Stimulated activated memory B cell treated with anti-CD40 and anti-IgM and Interleukin-4, amounts not matched to agents 10 μg/mL and 1 μg/mL and 100 μg/mL, for 72 hours (primary cell): ENCODE measurements at regions not wholly inside any gene's neighbourhood (a gene's known extent, or its start where the extent isn't known, plus 50 kb on each side); places are given as distances from the start of the nearest gene placed in this dataset.

Experiments
- ATAC-seq: fragments of 150-1000 bp; cut with Tn5 transposase; 2 replicates; pipeline ENCODE4 v1.10.0; 2021
- H3K27ac Mint-ChIP-seq: one replicate; pipeline ENCODE4 v1.8.0; 2022; ENCODE audit warnings: mild to moderate bottlenecking, mixed read lengths
- H3K27me3 Mint-ChIP-seq: one replicate; pipeline ENCODE4 v1.8.0; 2022; ENCODE audit warnings: mixed read lengths
- H3K36me3 Mint-ChIP-seq: one replicate; pipeline ENCODE4 v1.8.0; 2022; ENCODE audit warnings: mixed read lengths
- H3K4me1 Mint-ChIP-seq: one replicate; pipeline ENCODE4 v1.8.0; 2022; ENCODE audit warnings: mixed read lengths
- H3K4me3 Mint-ChIP-seq: one replicate; pipeline ENCODE4 v1.8.0; 2022; ENCODE audit warnings: mild to moderate bottlenecking, moderate library complexity, mixed read lengths
- H3K9me3 Mint-ChIP-seq: one replicate; pipeline ENCODE4 v1.8.0; 2022; ENCODE audit warnings: mixed read lengths

GRCh38 chr6:168167431-168168315 lies 88.7 kb upstream of the FRMD1 start:
- no peak for ATAC-seq
- Mint-ChIP-seq H3K27ac (peak overlapping the region; percentile 59), H3K4me1 (peaks cover 13% of the 10 kb centered on the region), H3K9me3 (peaks cover 19% of the 10 kb centered on the region), H3K4me3 (peak overlapping the region; percentile 47), H3K36me3 (peaks cover 4% of the 10 kb centered on the region), H3K27me3 (no peaks in the 10 kb centered on the region)

- no peaks in the 10 kb centered on the region for H3K27me3 Mint-ChIP-seq
- peaks cover 4% of the 10 kb centered on the region for H3K36me3 Mint-ChIP-seq
- peaks cover 13% of the 10 kb centered on the region for H3K4me1 Mint-ChIP-seq
- no peak for ATAC-seq
- no peak overlapping the region for H3K4me3 Mint-ChIP-seq
- no peak overlapping the region for H3K27ac Mint-ChIP-seq
- H3K9me3 Mint-ChIP-seq, result peaks cover 19% of the 10 kb centered on the region
Measured at GRCh38 chr6:168166627-168167026, 87.6 kb upstream of the FRMD1 start.

GRCh38 chr6:168165891-168166290 lies 86.9 kb upstream of the FRMD1 start:
- peaks cover 4% of the 10 kb centered on the region for H3K36me3 Mint-ChIP-seq
- peaks cover 18% of the 10 kb centered on the region for H3K9me3 Mint-ChIP-seq
- ATAC-seq, result no peak

GRCh38 chr6:168165373-168165772 lies 86.4 kb upstream of the FRMD1 start:
- Mint-ChIP-seq H3K36me3 (peaks cover 4% of the 10 kb centered on the region), H3K27me3 (no peaks in the 10 kb centered on the region), H3K4me1 (peaks cover 13% of the 10 kb centered on the region), H3K4me3 (no peak overlapping the region), H3K27ac (no peak overlapping the region), H3K9me3 (peaks cover 16% of the 10 kb centered on the region)
- no peak for ATAC-seq

More at GRCh38 chr6:168165891-168166290, 86.9 kb upstream of the FRMD1 start:
- no peak overlapping the region for H3K4me3 Mint-ChIP-seq
- no peaks in the 10 kb centered on the region for H3K27me3 Mint-ChIP-seq
- H3K4me1 Mint-ChIP-seq, result peaks cover 13% of the 10 kb centered on the region
- H3K27ac Mint-ChIP-seq, result no peak overlapping the region

GRCh38 chr6:168164462-168165061 lies 85.5 kb upstream of the FRMD1 start:
- no peak overlapping the region for H3K27ac Mint-ChIP-seq
- no peak overlapping the region for H3K4me3 Mint-ChIP-seq
- H3K36me3 Mint-ChIP-seq, result peaks cover 4% of the 10 kb centered on the region
- peaks cover 13% of the 10 kb centered on the region for H3K4me1 Mint-ChIP-seq
- H3K9me3 Mint-ChIP-seq, result peaks cover 12% of the 10 kb centered on the region
- ATAC-seq, result no peak
- H3K27me3 Mint-ChIP-seq, result peaks cover 2% of the 10 kb centered on the region

- H3K4me3 Mint-ChIP-seq, result no peak overlapping the region
- H3K36me3 Mint-ChIP-seq, result peaks cover 4% of the 10 kb centered on the region
- no peak overlapping the region for H3K27ac Mint-ChIP-seq
- peaks cover 12% of the 10 kb centered on the region for H3K4me1 Mint-ChIP-seq
- peaks cover 9% of the 10 kb centered on the region for H3K27me3 Mint-ChIP-seq
- peaks cover 6% of the 10 kb centered on the region for H3K9me3 Mint-ChIP-seq
- no peak for ATAC-seq
Measured at GRCh38 chr6:168163096-168163731, 84.2 kb upstream of the FRMD1 start.

GRCh38 chr6:168162366-168162765 lies 83.4 kb upstream of the FRMD1 start:
- Mint-ChIP-seq H3K36me3 (no peaks in the 10 kb centered on the region), H3K9me3 (no peaks in the 10 kb centered on the region), H3K4me3 (no peak overlapping the region), H3K27me3 (peaks cover 9% of the 10 kb centered on the region), H3K4me1 (peaks cover 3% of the 10 kb centered on the region), H3K27ac (no peak overlapping the region)
- no peak for ATAC-seq

GRCh38 chr6:168161371-168161750 lies 82.3 kb upstream of the FRMD1 start:
- Mint-ChIP-seq H3K4me3 (no peak overlapping the region), H3K9me3 (no peaks in the 10 kb centered on the region), H3K4me1 (no peaks in the 10 kb centered on the region), H3K27me3 (peaks cover 12% of the 10 kb centered on the region), H3K36me3 (no peaks in the 10 kb centered on the region), H3K27ac (no peak overlapping the region)
- ATAC-seq, result peak; percentile 43

- Mint-ChIP-seq H3K4me3 (no peak overlapping the region), H3K4me1 (no peaks in the 10 kb centered on the region), H3K9me3 (no peaks in the 10 kb centered on the region), H3K36me3 (no peaks in the 10 kb centered on the region), H3K27ac (no peak overlapping the region), H3K27me3 (peaks cover 19% of the 10 kb centered on the region)
- ATAC-seq, result no peak
Measured at GRCh38 chr6:168160506-168161370, 81.7 kb upstream of the FRMD1 start.

GRCh38 chr6:168159506-168159905 lies 80.5 kb upstream of the FRMD1 start:
- no peaks in the 10 kb centered on the region for H3K9me3 Mint-ChIP-seq
- ATAC-seq, result no peak
- peaks cover 20% of the 10 kb centered on the region for H3K27me3 Mint-ChIP-seq
- H3K27ac Mint-ChIP-seq, result no peak overlapping the region
- H3K36me3 Mint-ChIP-seq, result no peaks in the 10 kb centered on the region
- no peaks in the 10 kb centered on the region for H3K4me1 Mint-ChIP-seq
- H3K4me3 Mint-ChIP-seq, result no peak overlapping the region

- ATAC-seq, result no peak
- H3K36me3 Mint-ChIP-seq, result no peaks in the 10 kb centered on the region
- no peaks in the 10 kb centered on the region for H3K4me1 Mint-ChIP-seq
- H3K4me3 Mint-ChIP-seq, result no peak overlapping the region
- H3K9me3 Mint-ChIP-seq, result no peaks in the 10 kb centered on the region
- H3K27me3 Mint-ChIP-seq, result peaks cover 20% of the 10 kb centered on the region
- no peak overlapping the region for H3K27ac Mint-ChIP-seq
Measured at GRCh38 chr6:168158980-168159349, 80.0 kb upstream of the FRMD1 start.

- Mint-ChIP-seq H3K27me3 (peaks cover 20% of the 10 kb centered on the region), H3K36me3 (no peaks in the 10 kb centered on the region), H3K4me1 (no peaks in the 10 kb centered on the region), H3K4me3 (no peak overlapping the region), H3K9me3 (no peaks in the 10 kb centered on the region), H3K27ac (no peak overlapping the region)
- ATAC-seq, result no peak
Measured at GRCh38 chr6:168158213-168158979, 79.4 kb upstream of the FRMD1 start.

GRCh38 chr6:168157272-168158212 lies 78.5 kb upstream of the FRMD1 start:
- Mint-ChIP-seq H3K4me1 (no peaks in the 10 kb centered on the region), H3K27me3 (peaks cover 20% of the 10 kb centered on the region), H3K27ac (no peak overlapping the region), H3K9me3 (no peaks in the 10 kb centered on the region), H3K36me3 (no peaks in the 10 kb centered on the region), H3K4me3 (no peak overlapping the region)
- no peak for ATAC-seq
